ENCODE measurements at regions not wholly inside any gene's neighbourhood (a gene's known extent, or its start where the extent isn't known, plus 50 kb on each side); places are given as distances from the start of the nearest gene placed in this dataset.
A peak's percentile ranks its signal among the peaks of the same experiment; 100 is the strongest.

GRCh38 chr4:181007751-181008150, 1235.5 kb upstream of the TENM3 start:
- peaks cover 9% of the 10 kb centered on the region for H3K9me3 Mint-ChIP-seq
- H3K4me3 Mint-ChIP-seq = no peak overlapping the region

GRCh38 chr4:181008164-181008563, 1235.0 kb upstream of the TENM3 start:
- peaks cover 6% of the 10 kb centered on the region for H3K36me3 Mint-ChIP-seq (ENCODE audit: low read depth)
- H3K4me3 Mint-ChIP-seq = peak overlapping the region in 1 of 3 experiments; percentile 40
- H3K27me3 Mint-ChIP-seq (ENCODE audit: low read depth) = no peaks in the 10 kb centered on the region
- peaks cover 16% of the 10 kb centered on the region for H3K4me1 Mint-ChIP-seq
- peak overlapping the region; percentile 37 to 59 (median 56) for H3K27ac Mint-ChIP-seq
- H3K9me3 Mint-ChIP-seq = peaks cover 11% of the 10 kb centered on the region
- TF ChIP-seq CTCF (IDR thresholded peaks at IDR 0.05; ENCODE audit: unreplicated experiment in 3 of 3) = no peak

More at GRCh38 chr4:181007751-181008150, 1235.5 kb upstream of the TENM3 start:
- H3K4me1 Mint-ChIP-seq = peaks cover 16% of the 10 kb centered on the region
- no peak for TF ChIP-seq CTCF (IDR thresholded peaks at IDR 0.05; ENCODE audit: unreplicated experiment in 3 of 3)
- peaks cover 2% of the 10 kb centered on the region for H3K36me3 Mint-ChIP-seq (ENCODE audit: low read depth)
- H3K27me3 Mint-ChIP-seq (ENCODE audit: low read depth) = no peaks in the 10 kb centered on the region
- H3K27ac Mint-ChIP-seq = peak overlapping the region in 1 of 3 experiments; percentile 37

- H3K36me3 Mint-ChIP-seq (ENCODE audit: low read depth) = peaks cover 15% of the 10 kb centered on the region
- H3K27me3 Mint-ChIP-seq (ENCODE audit: low read depth) = no peaks in the 10 kb centered on the region
- TF ChIP-seq CTCF (IDR thresholded peaks at IDR 0.05; ENCODE audit: unreplicated experiment in 3 of 3) = no peak
- H3K4me3 Mint-ChIP-seq = no peak overlapping the region
- peaks cover 2% of the 10 kb centered on the region for H3K4me1 Mint-ChIP-seq
- H3K9me3 Mint-ChIP-seq = peaks cover 24% of the 10 kb centered on the region
- no peak overlapping the region for H3K27ac Mint-ChIP-seq
Observed at GRCh38 chr4:181013162-181013561, 1230.0 kb upstream of the TENM3 start.

- Mint-ChIP-seq H3K36me3 (ENCODE audit: low read depth) (peaks cover 15% of the 10 kb centered on the region), H3K4me3 (no peak overlapping the region), H3K27ac (no peak overlapping the region), H3K9me3 (peaks cover 18% of the 10 kb centered on the region), H3K4me1 (peaks cover 4% of the 10 kb centered on the region), H3K27me3 (ENCODE audit: low read depth) (no peaks in the 10 kb centered on the region)
- TF ChIP-seq CTCF (IDR thresholded peaks at IDR 0.05; ENCODE audit: unreplicated experiment in 3 of 3) = no peak
Observed at GRCh38 chr4:181017038-181017437, 1226.2 kb upstream of the TENM3 start.

- no peak for TF ChIP-seq CTCF (IDR thresholded peaks at IDR 0.05; ENCODE audit: unreplicated experiment in 3 of 3)
- H3K9me3 Mint-ChIP-seq = peaks cover 13% of the 10 kb centered on the region
- H3K4me1 Mint-ChIP-seq = peaks cover 4% of the 10 kb centered on the region
- H3K27me3 Mint-ChIP-seq (ENCODE audit: low read depth) = no peaks in the 10 kb centered on the region
- H3K4me3 Mint-ChIP-seq = no peak overlapping the region
- peaks cover 6% of the 10 kb centered on the region for H3K36me3 Mint-ChIP-seq (ENCODE audit: low read depth)
- H3K27ac Mint-ChIP-seq = peak overlapping the region in 1 of 3 experiments; percentile 3
Observed at GRCh38 chr4:181018472-181018871, 1224.7 kb upstream of the TENM3 start.

- H3K36me3 Mint-ChIP-seq (ENCODE audit: low read depth) = peaks cover 1% of the 10 kb centered on the region
- H3K27me3 Mint-ChIP-seq (ENCODE audit: low read depth) = no peaks in the 10 kb centered on the region
- peaks cover 8% of the 10 kb centered on the region for H3K9me3 Mint-ChIP-seq
- H3K4me1 Mint-ChIP-seq = peaks cover 4% of the 10 kb centered on the region
- no peak overlapping the region for H3K4me3 Mint-ChIP-seq
- no peak for TF ChIP-seq CTCF (IDR thresholded peaks at IDR 0.05; ENCODE audit: unreplicated experiment in 3 of 3)
- peak overlapping the region in 1 of 3 experiments; percentile 3 for H3K27ac Mint-ChIP-seq
Observed at GRCh38 chr4:181018913-181019312, 1224.3 kb upstream of the TENM3 start.
